Progenitor cell of endocrine pancreas (in vitro differentiated cells): ENCODE measurements at regions not wholly inside any gene's neighbourhood (a gene's known extent, or its start where the extent isn't known, plus 50 kb on each side); places are given as distances from the start of the nearest gene placed in this dataset.
"Not testable (repeated sequence)": the region's sequence is repeated elsewhere in the genome, so short reads cannot be mapped to it uniquely, and the experiment has no call there.

ENCODE experiments used
- DNase-seq: peaks from one replicate; pipeline ENCODE4 v3.0.0; 2021; ENCODE audit warnings: low spot score; ENCODE audit not compliant: unreplicated experiment
- H3K27ac Mint-ChIP-seq: 2 replicates; pipeline ENCODE4 v1.8.0; 2021; ENCODE audit warnings: mild to moderate bottlenecking, moderate library complexity, mixed read lengths
- H3K27me3 Mint-ChIP-seq: 2 replicates; pipeline ENCODE4 v1.8.0; 2021; ENCODE audit warnings: mixed read lengths
- H3K36me3 Mint-ChIP-seq: 2 replicates; pipeline ENCODE4 v1.8.0; 2022; ENCODE audit warnings: mixed read lengths; ENCODE audit not compliant: insufficient read depth
- H3K4me1 Mint-ChIP-seq: 2 replicates; pipeline ENCODE4 v1.8.0; 2021; ENCODE audit warnings: low read depth, mixed read lengths
- H3K4me3 Mint-ChIP-seq: 2 replicates; pipeline ENCODE4 v1.8.0; 2021; ENCODE audit warnings: low read depth, mild to moderate bottlenecking, moderate library complexity, mixed read lengths
- H3K9me3 Mint-ChIP-seq: 2 replicates; pipeline ENCODE4 v1.8.0; 2021; ENCODE audit warnings: low read depth, mixed read lengths
- CTCF ChIP-seq: fragments of 200-600 bp; sonication (generic); IDR thresholded peaks from one replicate; pipeline ENCODE4 v1.5.0; 2021; ENCODE audit warnings: antibody characterized with exemption, mild to moderate bottlenecking; ENCODE audit not compliant: unreplicated experiment

DNA sequence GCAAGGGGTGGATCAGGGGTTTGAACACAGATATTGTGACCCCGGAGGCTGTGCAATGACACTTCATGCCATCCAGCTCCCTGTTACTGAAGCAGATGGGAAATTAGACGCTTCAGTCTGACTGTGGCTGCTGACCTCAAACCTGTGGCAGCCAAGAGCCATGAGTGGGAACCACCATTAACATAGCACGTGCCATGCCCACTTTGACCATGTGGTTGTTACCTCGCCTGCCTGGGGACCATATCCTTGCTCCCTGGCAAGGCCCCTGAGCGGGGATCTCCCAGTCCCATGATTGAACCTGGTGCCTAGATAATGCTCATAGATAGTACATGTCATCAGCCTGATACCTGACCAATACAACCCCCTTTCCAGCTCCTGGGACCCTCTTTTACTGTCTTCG, 68.9 kb downstream of the CYP26B1 start:
- no peak for DNase-seq
- H3K4me3 Mint-ChIP-seq = no peak overlapping the region
- H3K36me3 Mint-ChIP-seq = no peaks in the 10 kb centered on the region
- H3K9me3 Mint-ChIP-seq = peaks cover 23% of the 10 kb centered on the region
- peaks cover 11% of the 10 kb centered on the region for H3K4me1 Mint-ChIP-seq
- H3K27me3 Mint-ChIP-seq = peaks cover 3% of the 10 kb centered on the region
- TF ChIP-seq CTCF = no peak
- no peak overlapping the region for H3K27ac Mint-ChIP-seq

- Mint-ChIP-seq H3K27ac (no peak overlapping the region), H3K27me3 (peaks cover 3% of the 10 kb centered on the region), H3K4me3 (no peak overlapping the region), H3K36me3 (no peaks in the 10 kb centered on the region), H3K9me3 (peaks cover 32% of the 10 kb centered on the region), H3K4me1 (peaks cover 11% of the 10 kb centered on the region)
- TF ChIP-seq CTCF = no peak
- no peak for DNase-seq
Measured at GRCh38 chr2:72077702-72078169, 69.9 kb downstream of the CYP26B1 start.

DNA sequence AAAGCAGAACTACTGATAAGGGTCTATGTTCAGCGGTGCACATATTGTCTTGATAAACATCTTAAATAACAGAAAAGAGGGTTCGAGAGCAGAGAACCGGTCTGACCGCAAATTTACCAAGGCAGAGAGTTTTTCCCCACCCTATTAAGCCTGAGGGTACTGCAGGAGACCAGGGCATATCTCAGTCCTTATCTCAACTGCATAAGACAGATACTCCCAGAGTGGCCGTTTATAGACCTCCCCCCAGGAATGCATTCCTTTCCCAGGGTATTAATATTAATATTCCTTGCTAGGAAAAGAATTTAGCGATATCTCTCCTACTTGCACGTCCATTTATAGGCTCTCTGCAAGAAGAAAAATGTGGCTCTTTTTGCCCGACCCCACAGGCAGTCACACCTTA, 74.3 kb downstream of the CYP26B1 start:
- peaks cover 32% of the 10 kb centered on the region for H3K9me3 Mint-ChIP-seq
- not testable (repeated sequence) for H3K4me1 Mint-ChIP-seq, H3K36me3 Mint-ChIP-seq, DNase-seq, H3K4me3 Mint-ChIP-seq, H3K27ac Mint-ChIP-seq, H3K27me3 Mint-ChIP-seq

- not testable (repeated sequence) for H3K27ac Mint-ChIP-seq, H3K4me3 Mint-ChIP-seq, H3K36me3 Mint-ChIP-seq, DNase-seq, H3K27me3 Mint-ChIP-seq, H3K4me1 Mint-ChIP-seq, H3K9me3 Mint-ChIP-seq
Measured at GRCh38 chr2:72064197-72064596, 83.5 kb downstream of the CYP26B1 start.

DNA sequence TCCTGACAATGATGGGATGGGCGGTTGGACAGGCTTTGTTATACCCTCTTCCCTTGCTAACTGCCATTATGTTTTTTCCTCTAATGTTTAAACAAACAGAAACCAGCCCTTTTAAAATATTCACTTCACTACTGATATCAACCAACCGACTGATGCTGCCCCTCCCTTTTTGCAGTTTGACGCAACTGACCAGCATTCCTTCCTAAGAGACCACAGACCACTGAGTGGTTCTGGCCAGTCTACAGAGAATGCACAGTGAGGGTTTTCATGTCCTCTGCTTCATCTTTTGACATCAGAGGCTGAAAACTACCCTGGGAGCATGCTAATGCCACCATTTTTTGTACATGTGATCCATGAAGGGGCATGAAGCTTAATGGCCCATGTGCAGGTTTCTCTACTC, 85.3 kb downstream of the CYP26B1 start:
- H3K27ac Mint-ChIP-seq = no peak overlapping the region
- H3K9me3 Mint-ChIP-seq = peaks cover 3% of the 10 kb centered on the region
- no peak for TF ChIP-seq CTCF
- H3K4me3 Mint-ChIP-seq = no peak overlapping the region
- no peak for DNase-seq
- no peaks in the 10 kb centered on the region for H3K36me3 Mint-ChIP-seq
- H3K27me3 Mint-ChIP-seq = peaks cover 15% of the 10 kb centered on the region
- H3K4me1 Mint-ChIP-seq = peaks cover under 1% of the 10 kb centered on the region

DNA sequence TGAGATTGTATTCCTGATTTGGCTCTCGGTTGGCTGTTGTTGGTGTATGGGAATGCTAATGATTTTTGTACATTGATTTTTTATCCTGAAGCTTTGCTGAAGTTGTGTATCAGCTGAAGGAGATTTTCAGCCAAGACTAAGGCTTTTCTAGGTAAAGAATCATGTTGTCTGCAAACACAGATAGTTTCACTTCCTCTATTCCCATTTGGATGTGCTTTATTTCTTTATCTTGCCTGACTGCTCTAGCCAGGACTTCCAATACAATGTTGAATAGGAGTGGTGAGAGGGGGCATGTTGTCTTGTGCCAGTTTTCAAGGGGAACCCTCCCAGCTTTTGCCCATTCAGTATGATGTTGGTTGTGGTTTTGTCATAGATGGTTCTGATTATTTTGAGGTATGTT, 90.4 kb downstream of the CYP26B1 start:
- Mint-ChIP-seq H3K9me3 (no peaks in the 10 kb centered on the region), H3K4me3 (no peak overlapping the region), H3K4me1 (peaks cover 1% of the 10 kb centered on the region), H3K36me3 (no peaks in the 10 kb centered on the region), H3K27ac (no peak overlapping the region), H3K27me3 (peaks cover 15% of the 10 kb centered on the region)
- TF ChIP-seq CTCF = no peak
- no peak for DNase-seq
